Duodenal mucosa (tissue), 2 donors: ENCODE measurements at regions not wholly inside any gene's neighbourhood (a gene's known extent, or its start where the extent isn't known, plus 50 kb on each side); places are given as distances from the start of the nearest gene placed in this dataset.
"Not testable (repeated sequence)": the region's sequence is repeated elsewhere in the genome, so short reads cannot be mapped to it uniquely, and the experiment has no call there.

ENCODE experiments used
- H3K27ac ChIP-seq: one replicate; pipeline ENCODE4 v1.7.0; 2013; ENCODE audit warnings: low read depth, low read length
- H3K27me3 ChIP-seq, 2 donors: one replicate each; pipeline ENCODE4 v1.7.0; 2013; ENCODE audit warnings: low read length in 2 of 2, control low read depth in 1 of 2; ENCODE audit not compliant: insufficient read depth in 2 of 2, control insufficient read depth in 1 of 2
- H3K36me3 ChIP-seq, 2 donors: one replicate each; pipeline ENCODE4 v1.7.0; 2013; ENCODE audit warnings: low read length in 2 of 2, control low read depth in 1 of 2; ENCODE audit not compliant: insufficient read depth in 2 of 2, control insufficient read depth in 1 of 2
- H3K4me1 ChIP-seq, 2 donors: one replicate each; pipeline ENCODE4 v1.7.0; 2013; ENCODE audit warnings: low read length in 2 of 2, control low read depth in 1 of 2; ENCODE audit not compliant: insufficient read depth in 2 of 2, control insufficient read depth in 1 of 2
- H3K4me3 ChIP-seq, 2 donors: one replicate each; pipeline ENCODE4 v1.7.0; 2013; ENCODE audit warnings: low read length in 2 of 2, low read depth in 1 of 2
- H3K9ac ChIP-seq, 2 donors: one replicate each; pipeline ENCODE4 v1.7.0; 2013; ENCODE audit warnings: low read length in 2 of 2, low read depth in 1 of 2
- H3K9me3 ChIP-seq, 2 donors: one replicate each; pipeline ENCODE4 v1.7.0; 2013; ENCODE audit warnings: low read length in 2 of 2, control low read depth in 1 of 2; ENCODE audit not compliant: control insufficient read depth in 1 of 2

- Histone ChIP-seq H3K27me3 (peaks cover 0 to 4% of the 10 kb centered on the region in 2 donors), H3K4me3 (no peak overlapping the region)
Measured at GRCh38 chr6:166240889-166241288, 67.3 kb downstream of the PRR18 start.

DNA sequence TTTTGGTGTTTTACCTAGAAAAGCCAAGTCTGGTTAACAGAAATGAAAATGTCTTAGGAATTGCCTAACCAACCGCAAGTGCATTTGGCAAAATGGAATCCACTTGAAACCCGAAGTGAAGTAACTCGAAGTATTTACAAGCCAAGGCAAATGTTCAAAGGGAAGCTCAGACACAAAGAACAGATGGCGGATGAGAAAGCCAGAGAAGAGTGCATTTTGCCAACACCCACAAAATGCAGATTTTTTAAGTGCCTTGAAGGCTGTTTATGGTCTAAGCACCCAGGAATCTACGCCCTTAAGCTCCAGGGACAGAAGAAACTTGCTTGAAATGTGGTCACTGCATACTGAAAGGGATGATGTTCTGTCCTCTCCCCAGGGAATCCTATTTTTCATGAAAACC lies 70.0 kb upstream of the TBXT start:
- no peaks in the 10 kb centered on the region for H3K36me3 ChIP-seq

More at GRCh38 chr6:166240889-166241288, 67.3 kb downstream of the PRR18 start:
- Histone ChIP-seq H3K27ac (no peak overlapping the region), H3K9ac (no peak overlapping the region), H3K36me3 (no peaks in the 10 kb centered on the region), H3K4me1 (no peaks in the 10 kb centered on the region), H3K9me3 (no peaks in the 10 kb centered on the region)

GRCh38 chr6:166236596-166236995 lies 68.9 kb upstream of the TBXT start:
- no peak overlapping the region for H3K4me3 ChIP-seq
- no peak overlapping the region for H3K27ac ChIP-seq
- no peaks in the 10 kb centered on the region for H3K27me3 ChIP-seq
- no peaks in the 10 kb centered on the region for H3K4me1 ChIP-seq
- H3K9ac ChIP-seq: no peak overlapping the region
- no peaks in the 10 kb centered on the region for H3K9me3 ChIP-seq
- H3K36me3 ChIP-seq: no peaks in the 10 kb centered on the region

More for the DNA sequence above, 70.0 kb upstream of the TBXT start:
- H3K9me3 ChIP-seq: no peaks in the 10 kb centered on the region
- no peak overlapping the region for H3K9ac ChIP-seq
- H3K4me3 ChIP-seq: no peak overlapping the region
- no peaks in the 10 kb centered on the region for H3K4me1 ChIP-seq
- no peak overlapping the region for H3K27ac ChIP-seq
- H3K27me3 ChIP-seq: no peaks in the 10 kb centered on the region

GRCh38 chr6:166235666-166236292 lies 68.1 kb upstream of the TBXT start:
- Histone ChIP-seq H3K4me1 (no peaks in the 10 kb centered on the region), H3K9ac (no peak overlapping the region), H3K27me3 (no peaks in the 10 kb centered on the region), H3K27ac (no peak overlapping the region), H3K9me3 (no peaks in the 10 kb centered on the region), H3K4me3 (peak overlapping the region in 1 of 2 donors; percentile 3), H3K36me3 (no peaks in the 10 kb centered on the region)

- H3K9ac ChIP-seq, H3K9me3 ChIP-seq, H3K27me3 ChIP-seq, H3K4me1 ChIP-seq, H3K4me3 ChIP-seq, H3K36me3 ChIP-seq, H3K27ac ChIP-seq: not testable (repeated sequence)
Measured at GRCh38 chr6:166231181-166231580, 63.5 kb upstream of the TBXT start.

- no peak overlapping the region for H3K9ac ChIP-seq
- no peaks in the 10 kb centered on the region for H3K36me3 ChIP-seq
- H3K27me3 ChIP-seq: peaks cover 4 to 12% of the 10 kb centered on the region in 2 donors
- no peak overlapping the region for H3K27ac ChIP-seq
- H3K4me3 ChIP-seq: no peak overlapping the region
- no peaks in the 10 kb centered on the region for H3K4me1 ChIP-seq
- H3K9me3 ChIP-seq: no peaks in the 10 kb centered on the region
Measured at GRCh38 chr6:166228839-166229528, 61.3 kb upstream of the TBXT start.

DNA sequence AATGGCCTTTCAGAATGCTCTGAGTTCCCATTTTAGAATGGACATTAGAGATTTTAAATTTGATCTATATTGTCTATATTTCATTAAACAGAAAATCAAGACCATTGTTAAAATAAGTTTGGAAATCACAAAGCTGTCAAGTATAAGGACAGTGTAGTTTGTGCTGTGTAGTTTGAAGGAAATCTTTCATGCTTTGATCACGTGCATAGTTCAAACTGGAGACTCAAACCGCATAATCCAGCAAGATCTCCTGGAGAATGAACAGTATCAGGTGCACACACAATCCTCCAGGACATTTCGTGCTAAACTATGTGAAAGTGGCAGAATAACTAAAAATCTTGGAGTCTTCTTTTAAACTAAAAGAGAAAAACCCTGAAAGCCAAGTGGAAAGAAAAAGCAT lies 60.8 kb upstream of the TBXT start:
- Histone ChIP-seq H3K9me3 (no peaks in the 10 kb centered on the region), H3K27me3 (peaks cover 9 to 17% of the 10 kb centered on the region in 2 donors), H3K4me3 (no peak overlapping the region), H3K27ac (no peak overlapping the region), H3K36me3 (no peaks in the 10 kb centered on the region), H3K4me1 (no peaks in the 10 kb centered on the region), H3K9ac (no peak overlapping the region)

GRCh38 chr6:166223079-166223478 lies 55.4 kb upstream of the TBXT start:
- Histone ChIP-seq H3K36me3 (no peaks in the 10 kb centered on the region), H3K27ac (no peak overlapping the region), H3K4me1 (no peaks in the 10 kb centered on the region), H3K9ac (no peak overlapping the region), H3K27me3 (peaks cover 7 to 17% of the 10 kb centered on the region in 2 donors), H3K4me3 (no peak overlapping the region), H3K9me3 (no peaks in the 10 kb centered on the region)

- peaks cover 7 to 14% of the 10 kb centered on the region in 2 donors for H3K27me3 ChIP-seq
- H3K9ac ChIP-seq: no peak overlapping the region
- no peaks in the 10 kb centered on the region for H3K4me1 ChIP-seq
- H3K4me3 ChIP-seq: no peak overlapping the region
- no peak overlapping the region for H3K27ac ChIP-seq
- no peaks in the 10 kb centered on the region for H3K9me3 ChIP-seq
- H3K36me3 ChIP-seq: no peaks in the 10 kb centered on the region
Measured at GRCh38 chr6:166222631-166223030, 55.0 kb upstream of the TBXT start.

DNA sequence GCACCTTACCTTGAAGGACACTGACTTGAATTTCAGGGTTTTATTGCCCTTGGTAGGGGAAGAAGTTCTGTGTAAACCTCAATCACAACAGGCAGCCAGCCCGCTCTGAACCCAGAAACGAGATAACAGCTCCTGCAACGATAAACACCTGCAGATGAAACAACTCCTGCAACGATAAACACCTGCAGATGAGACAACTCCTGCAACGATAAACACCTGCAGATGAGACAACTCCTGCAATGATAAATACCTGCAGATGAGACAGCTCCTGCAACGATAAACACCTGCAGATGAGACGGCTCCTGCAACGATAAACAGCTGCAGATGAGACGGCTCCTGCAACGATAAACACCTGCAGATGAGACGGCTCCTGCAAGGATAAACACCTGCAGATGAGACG lies 54.0 kb upstream of the TBXT start:
- Histone ChIP-seq H3K27ac (no peak overlapping the region), H3K4me1 (no peaks in the 10 kb centered on the region), H3K4me3 (no peak overlapping the region), H3K27me3 (peaks cover 7 to 14% of the 10 kb centered on the region in 2 donors), H3K36me3 (no peaks in the 10 kb centered on the region), H3K9me3 (no peaks in the 10 kb centered on the region), H3K9ac (no peak overlapping the region)
